Esophagus muscularis mucosa (tissue), 4 donors: ENCODE measurements at regions not wholly inside any gene's neighbourhood (a gene's known extent, or its start where the extent isn't known, plus 50 kb on each side); places are given as distances from the start of the nearest gene placed in this dataset.

Source experiments
- CTCF ChIP-seq, 3 experiments: fragments of 200-600 bp in 2 of 3; fragments of 450-650 bp in 1 of 3; sonication (generic) in 2 of 3; IDR thresholded peaks; one replicate each; pipeline ENCODE4 v1.5.1; 2017 to 2019; ENCODE audit warnings: antibody characterized with exemption in 3 of 3, mild to moderate bottlenecking in 2 of 3, moderate library complexity in 1 of 3
- EP300 ChIP-seq: sonication (generic); formaldehyde crosslinking; IDR thresholded peaks from one replicate; pipeline ENCODE4 v1.6.1; 2017; ENCODE audit warnings: antibody characterized with exemption
- POLR2AphosphoS5 ChIP-seq, 2 donors: sonication (generic); formaldehyde crosslinking; IDR thresholded peaks; one replicate each; pipeline ENCODE4 v1.6.1; 2017; ENCODE audit warnings: antibody characterized with exemption in 2 of 2

DNA sequence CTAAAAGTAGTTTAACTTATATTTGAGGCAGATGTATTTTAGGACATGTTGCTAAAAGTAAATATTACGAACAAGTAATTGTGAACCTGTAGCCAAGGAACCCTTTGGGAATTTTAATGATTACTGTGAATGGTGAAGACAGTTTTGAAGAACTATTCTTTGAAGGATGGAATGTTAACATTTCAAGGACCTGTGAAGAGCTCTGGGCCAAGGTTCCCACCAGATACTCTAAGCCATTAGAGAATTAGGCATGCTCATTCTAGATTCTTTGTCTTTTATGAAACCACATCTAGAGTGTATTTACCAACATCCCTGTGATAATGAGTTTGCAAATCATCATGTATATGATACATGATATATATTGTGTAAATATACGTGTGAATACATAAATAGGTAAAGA, 99.8 kb downstream of the SEPTIN7 start:
- TF ChIP-seq EP300 (no peak), CTCF (IDR thresholded peaks at IDR 0.05) (no peak), POLR2AphosphoS5 (IDR thresholded peaks at IDR 0.05) (no peak)
